Vagina (tissue), 2 donors: ENCODE measurements at regions not wholly inside any gene's neighbourhood (a gene's known extent, or its start where the extent isn't known, plus 50 kb on each side); places are given as distances from the start of the nearest gene placed in this dataset.

ENCODE experiments used
- CTCF ChIP-seq, 3 experiments: fragments of 450-650 bp in 2 of 3; fragments of 200-600 bp in 1 of 3; sonication (generic) in 1 of 3; IDR thresholded peaks; one replicate each; pipeline ENCODE4 v1.5.1; 2017 to 2019; ENCODE audit warnings: antibody characterized with exemption in 3 of 3, mild to moderate bottlenecking in 2 of 3, moderate library complexity in 2 of 3
- POLR2A ChIP-seq, 2 donors: fragments of 450-650 bp; IDR thresholded peaks; one replicate each; pipeline ENCODE4 v1.6.1; 2017; ENCODE audit warnings: antibody characterized with exemption in 2 of 2, mild to moderate bottlenecking in 2 of 2, moderate library complexity in 2 of 2

GRCh38 chr21:43358940-43359822 is 67.8 kb downstream of the SIK1 start:
- TF ChIP-seq CTCF (IDR thresholded peaks at IDR 0.05) (no peak), POLR2A (IDR thresholded peaks at IDR 0.05) (no peak)
